ENCODE measurements at regions not wholly inside any gene's neighbourhood (a gene's known extent, or its start where the extent isn't known, plus 50 kb on each side); places are given as distances from the start of the nearest gene placed in this dataset.
A peak's percentile ranks its signal among the peaks of the same experiment; 100 is the strongest.

DNA sequence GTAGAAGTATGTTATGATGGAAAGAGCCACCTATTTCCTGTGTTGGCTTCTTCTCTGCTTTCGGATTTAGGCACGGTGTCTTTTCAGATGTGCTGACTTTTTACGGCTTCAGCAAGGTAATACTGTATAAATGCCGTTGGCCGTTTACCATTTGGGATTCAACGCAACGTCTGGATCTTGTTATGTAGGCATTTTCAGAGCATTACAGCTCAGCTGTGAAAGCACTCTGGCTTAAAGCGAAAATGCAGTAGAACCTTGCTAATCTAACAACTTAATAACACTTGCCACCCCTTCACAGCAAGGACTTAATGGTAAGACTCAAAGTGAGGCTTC lies 229.9 kb downstream of the EFCAB11 start:
- H3K4me3 ChIP-seq (ENCODE audit: low read depth, low read length) = peak overlapping the region; percentile 26
- no peak for DNase-seq (ENCODE audit: low read depth)
- TF ChIP-seq CTCF (IDR thresholded peaks at IDR 0.05; ENCODE audit: low read depth, low read length, missing control alignments) = no peak

- TF ChIP-seq CTCF (IDR thresholded peaks at IDR 0.05; ENCODE audit: low read depth, low read length, missing control alignments) = no peak
- peak overlapping the region; percentile 26; the same call in 1 of the 2 replicates for H3K4me3 ChIP-seq (ENCODE audit: low read depth, low read length)
- no peak for DNase-seq (ENCODE audit: low read depth)
Observed at GRCh38 chr14:89723930-89724627, 230.5 kb downstream of the EFCAB11 start.

GRCh38 chr14:89721956-89722355 lies 232.6 kb downstream of the EFCAB11 start:
- no peak for TF ChIP-seq CTCF (IDR thresholded peaks at IDR 0.05; ENCODE audit: low read depth, low read length, missing control alignments)
- H3K4me3 ChIP-seq (ENCODE audit: low read depth, low read length) = no peak overlapping the region
- DNase-seq (ENCODE audit: low read depth) = peak; percentile 22

GRCh38 chr14:89720741-89721729 lies 233.5 kb downstream of the EFCAB11 start:
- H3K4me3 ChIP-seq (ENCODE audit: low read depth, low read length) = no peak overlapping the region
- TF ChIP-seq CTCF (IDR thresholded peaks at IDR 0.05; ENCODE audit: low read depth, low read length, missing control alignments) = peak; percentile 6
- DNase-seq (ENCODE audit: low read depth) = peak; percentile 72

DNA sequence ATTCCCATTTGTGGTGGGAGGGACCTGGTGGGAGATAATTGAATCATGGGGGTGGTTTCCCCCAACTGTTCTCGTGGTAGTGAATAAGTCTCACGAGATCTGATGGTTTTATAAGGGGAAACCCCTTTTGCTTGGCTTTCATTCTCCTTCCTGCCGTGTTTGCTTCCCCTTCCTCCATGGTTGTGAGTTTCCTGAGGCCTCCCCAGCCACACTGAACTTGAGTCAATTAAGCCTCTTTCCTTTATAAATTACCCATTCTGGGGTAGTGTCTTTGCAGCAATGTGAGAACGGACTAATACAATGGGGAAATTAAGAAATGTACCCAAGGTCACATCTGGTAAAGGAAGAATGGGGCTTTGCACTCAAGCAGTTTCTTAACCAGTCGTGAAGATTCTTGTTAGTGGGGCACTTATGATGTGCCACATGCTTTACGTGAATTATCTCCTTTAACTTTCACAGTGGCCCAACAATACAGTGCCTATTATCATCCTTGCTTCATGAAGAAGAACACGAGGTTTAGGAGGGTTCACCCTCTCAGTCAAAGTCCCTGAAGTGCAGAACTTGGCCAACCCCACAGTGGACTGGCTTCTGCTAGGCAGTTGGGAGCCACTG lies 234.3 kb downstream of the EFCAB11 start:
- no peak for TF ChIP-seq CTCF (IDR thresholded peaks at IDR 0.05; ENCODE audit: low read depth, low read length, missing control alignments)
- no peak for DNase-seq (ENCODE audit: low read depth)
- no peak overlapping the region for H3K4me3 ChIP-seq (ENCODE audit: low read depth, low read length)

DNA sequence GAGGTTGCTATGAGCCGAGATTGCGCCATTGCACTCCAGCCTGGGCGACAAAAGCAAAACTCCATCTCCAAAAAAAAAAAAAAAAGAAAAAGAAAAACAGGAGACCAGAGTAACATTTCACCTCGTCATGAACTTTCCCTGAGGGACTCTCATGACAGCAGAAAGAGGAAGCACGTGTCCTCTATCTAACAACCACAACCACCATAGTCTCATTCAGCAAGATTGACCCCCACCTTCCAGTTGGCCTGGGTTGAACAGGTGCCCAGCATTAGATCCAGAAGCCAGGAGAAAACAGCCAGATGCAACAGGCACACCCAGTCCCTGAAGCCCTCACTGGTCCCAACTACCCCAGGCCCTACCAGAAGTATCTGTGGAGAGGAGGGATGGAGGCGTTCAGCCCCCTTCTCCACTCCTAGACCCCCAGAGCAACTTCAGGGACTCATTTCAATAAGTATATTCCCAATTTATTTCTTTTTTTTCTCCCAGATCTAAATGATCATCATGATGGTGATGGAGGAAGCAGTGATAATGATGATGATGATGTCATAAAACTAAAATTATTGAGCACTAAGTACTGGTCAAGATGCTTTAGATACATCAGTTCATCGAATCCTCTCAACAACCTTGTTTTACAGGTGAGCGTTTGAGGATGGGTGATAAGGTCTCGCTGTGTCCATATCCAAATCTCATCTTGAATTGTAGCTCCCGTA lies 235.0 kb downstream of the EFCAB11 start:
- DNase-seq (ENCODE audit: low read depth) = no peak
- no peak overlapping the region for H3K4me3 ChIP-seq (ENCODE audit: low read depth, low read length)
- no peak for TF ChIP-seq CTCF (IDR thresholded peaks at IDR 0.05; ENCODE audit: low read depth, low read length, missing control alignments)

Measured in GM12864 (cell line).